Spinal cord (tissue), 9 donors: ENCODE measurements at regions not wholly inside any gene's neighbourhood (a gene's known extent, or its start where the extent isn't known, plus 50 kb on each side); places are given as distances from the start of the nearest gene placed in this dataset.
"Not testable (repeated sequence)": the region's sequence is repeated elsewhere in the genome, so short reads cannot be mapped to it uniquely, and the experiment has no call there.

Experiments
- DNase-seq, 6 donors: peaks; one replicate each; pipeline versions ENCODE4 v3.0.0 to v3.0.0-alpha.2; 2013 to 2015; ENCODE audit warnings: low spot score in 6 of 6, low read depth in 4 of 6
- H3K27ac ChIP-seq: one replicate; pipeline ENCODE4 v1.5.1; 2013; ENCODE audit warnings: low read depth, low read length, control low read depth
- H3K27me3 ChIP-seq: one replicate; pipeline ENCODE4 v1.6.1; 2013; ENCODE audit warnings: low read length; ENCODE audit not compliant: control insufficient read depth, insufficient read depth
- H3K36me3 ChIP-seq: one replicate; pipeline ENCODE4 v1.6.1; 2013; ENCODE audit warnings: low read length; ENCODE audit not compliant: control insufficient read depth, insufficient read depth
- H3K4me1 ChIP-seq: one replicate; pipeline ENCODE4 v1.6.1; 2013; ENCODE audit warnings: low read length; ENCODE audit not compliant: control insufficient read depth, insufficient read depth
- H3K4me3 ChIP-seq: one replicate; pipeline ENCODE4 v1.5.1; 2013; ENCODE audit warnings: low read depth, low read length, control low read depth
- H3K9me3 ChIP-seq: one replicate; pipeline ENCODE4 v1.6.1; 2013; ENCODE audit warnings: low read length; ENCODE audit not compliant: control insufficient read depth, insufficient read depth
- WGBS: methylation state at CpG from one replicate; pipeline ENCODE4 v1.1.5; 2013; ENCODE audit warnings: missing lambda C conversion rate; ENCODE audit not compliant: insufficient coverage; 5-methylcytosine and 5-hydroxymethylcytosine counted together
- donor health status: healthy.

DNA sequence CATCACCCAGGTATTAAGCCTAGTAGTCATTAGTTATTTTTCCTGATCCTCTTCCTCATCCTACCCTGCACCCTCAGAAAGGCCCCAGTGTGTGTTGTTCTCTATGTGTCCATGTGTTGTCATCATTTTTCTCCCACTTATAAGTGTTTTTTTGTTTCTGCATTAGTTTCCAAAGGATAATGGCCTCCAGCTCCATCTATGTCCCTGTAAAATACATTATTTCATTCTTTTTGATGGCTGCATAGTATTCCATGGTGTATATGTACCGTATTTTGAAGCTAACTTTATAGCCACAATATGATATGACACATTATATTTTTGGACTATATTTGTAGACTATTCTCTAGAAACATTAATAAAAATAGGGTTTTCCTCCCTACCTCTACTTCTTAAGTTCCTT is 324.4 kb upstream of the EDIL3 start:
- Histone ChIP-seq H3K36me3 (no peaks in the 10 kb centered on the region), H3K27me3 (no peaks in the 10 kb centered on the region), H3K9me3 (no peaks in the 10 kb centered on the region), H3K27ac (no peak overlapping the region), H3K4me3 (no peak overlapping the region), H3K4me1 (no peaks in the 10 kb centered on the region)
- no peak for DNase-seq
- WGBS: no CpG with 5 or more reads among the region's 1 CpG

DNA sequence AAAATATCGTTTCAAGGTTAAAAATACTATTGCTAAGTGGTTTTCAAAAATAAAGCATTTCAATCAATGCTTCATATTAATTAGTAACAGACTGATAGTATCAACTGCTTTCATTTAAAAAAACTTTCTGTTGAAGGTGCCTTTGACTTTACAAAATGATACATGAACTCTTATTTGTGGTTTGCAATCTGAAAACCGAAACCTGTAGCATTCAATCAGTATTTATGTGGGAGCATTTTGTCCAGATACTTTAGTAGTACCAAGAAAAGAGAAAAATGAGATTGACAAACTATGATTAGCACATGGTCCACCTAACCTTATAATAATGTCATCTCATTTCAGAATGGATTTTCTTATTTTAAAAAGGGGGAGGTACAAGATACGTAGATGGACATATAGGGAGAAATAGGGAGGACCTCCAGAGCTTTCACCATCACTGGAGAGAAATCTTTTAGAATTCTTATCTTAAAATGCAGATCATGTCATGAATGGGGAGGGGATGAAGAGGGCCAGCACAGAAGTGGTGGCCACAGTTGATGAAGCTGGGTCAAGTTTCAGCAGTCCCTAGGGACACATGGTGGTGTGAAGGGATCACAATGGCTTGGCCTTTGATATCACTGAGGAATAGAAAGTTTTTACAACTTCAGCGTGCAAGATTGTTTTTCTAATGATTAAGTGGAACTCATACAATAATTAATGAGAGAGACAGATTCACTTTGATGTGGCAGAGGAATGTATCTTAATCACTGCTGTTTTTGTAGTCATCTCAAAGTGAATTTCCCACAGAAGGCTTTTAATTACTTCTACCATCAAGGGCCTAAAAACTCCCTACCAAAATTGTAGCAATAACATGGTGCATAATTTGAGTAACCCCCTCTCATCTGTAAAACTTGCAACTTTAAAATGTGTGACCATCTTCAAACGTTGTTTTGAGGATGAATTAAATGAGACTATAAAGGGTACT is 322.3 kb upstream of the EDIL3 start:
- no peak for DNase-seq

DNA sequence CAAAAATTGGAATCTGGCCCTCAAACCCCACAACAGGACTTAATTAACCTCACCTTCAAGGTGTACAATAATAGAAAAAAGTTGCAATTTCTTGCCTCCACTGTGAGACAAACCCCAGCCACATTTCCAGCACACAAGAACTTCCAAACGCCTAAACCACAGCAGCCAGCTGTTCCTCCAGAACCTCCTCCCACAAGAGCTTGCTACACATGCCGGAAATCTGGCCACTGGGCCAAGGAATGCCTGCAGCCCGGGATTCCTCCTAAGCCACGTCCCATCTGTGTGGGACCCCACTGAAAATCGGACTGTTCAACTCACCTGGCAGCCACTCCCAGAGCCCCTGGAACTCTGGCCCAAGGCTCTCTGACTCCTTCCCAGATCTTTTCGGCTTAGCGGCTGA is 315.9 kb upstream of the EDIL3 start:
- WGBS: no CpG with 5 or more reads among the region's 7 CpGs
- H3K36me3 ChIP-seq, H3K9me3 ChIP-seq, H3K4me3 ChIP-seq, H3K27ac ChIP-seq, H3K4me1 ChIP-seq, H3K27me3 ChIP-seq, DNase-seq: not testable (repeated sequence)

More for the DNA sequence above, 322.3 kb upstream of the EDIL3 start:
- no peak overlapping the region for H3K4me3 ChIP-seq
- no peaks in the 10 kb centered on the region for H3K9me3 ChIP-seq
- H3K36me3 ChIP-seq: no peaks in the 10 kb centered on the region
- H3K4me1 ChIP-seq: no peaks in the 10 kb centered on the region
- H3K27ac ChIP-seq: no peak overlapping the region
- WGBS: no CpG with 5 or more reads among the region's 5 CpGs
- H3K27me3 ChIP-seq: no peaks in the 10 kb centered on the region

DNA sequence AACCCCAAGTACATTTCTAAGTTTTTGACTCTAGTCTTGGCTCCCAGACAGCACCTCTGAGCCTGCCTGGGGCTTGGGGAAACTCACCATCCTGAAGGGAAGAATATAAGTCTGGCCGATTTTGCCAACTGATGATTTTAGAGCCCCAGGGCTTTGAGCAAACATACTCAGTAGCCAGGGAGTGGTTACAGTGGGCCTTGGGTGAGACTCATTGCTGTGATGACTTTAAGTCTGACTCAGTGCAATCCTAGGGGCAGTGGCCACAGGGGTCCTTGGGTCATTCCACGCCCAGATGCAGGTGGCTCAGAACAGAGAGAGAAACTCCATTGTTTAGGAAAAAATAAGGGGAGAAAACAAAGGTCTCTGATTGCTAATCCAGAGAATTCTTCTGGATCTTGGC is 312.0 kb upstream of the EDIL3 start:
- no peaks in the 10 kb centered on the region for H3K36me3 ChIP-seq
- H3K27me3 ChIP-seq: no peaks in the 10 kb centered on the region
- 96% methylated on average over 2 of the region's 2 CpGs for WGBS
- no peak for DNase-seq
- H3K9me3 ChIP-seq: no peaks in the 10 kb centered on the region
- no peak overlapping the region for H3K4me3 ChIP-seq
- H3K27ac ChIP-seq: no peak overlapping the region
- no peaks in the 10 kb centered on the region for H3K4me1 ChIP-seq

DNA sequence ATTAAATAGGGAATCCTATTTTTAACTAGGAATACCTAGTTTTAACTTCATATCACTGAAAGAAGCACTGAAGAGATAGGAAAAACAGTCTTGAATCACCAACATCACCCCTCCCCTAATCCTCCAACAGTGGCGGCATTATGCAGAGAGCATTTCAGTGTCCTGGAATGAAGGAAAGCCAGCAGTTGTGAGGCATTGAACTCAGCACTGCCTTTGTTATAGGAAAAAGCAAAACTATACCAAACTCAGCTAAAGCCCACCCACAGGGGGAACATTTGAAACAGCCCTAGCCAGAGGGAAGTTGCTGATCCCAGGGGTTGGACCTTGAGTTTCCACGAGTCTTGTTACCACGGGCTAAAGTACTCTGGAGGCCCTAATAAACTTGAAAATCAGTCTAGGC is 310.6 kb upstream of the EDIL3 start:
- 85% methylated on average over 3 of the region's 3 CpGs for WGBS
- DNase-seq: no peak

DNA sequence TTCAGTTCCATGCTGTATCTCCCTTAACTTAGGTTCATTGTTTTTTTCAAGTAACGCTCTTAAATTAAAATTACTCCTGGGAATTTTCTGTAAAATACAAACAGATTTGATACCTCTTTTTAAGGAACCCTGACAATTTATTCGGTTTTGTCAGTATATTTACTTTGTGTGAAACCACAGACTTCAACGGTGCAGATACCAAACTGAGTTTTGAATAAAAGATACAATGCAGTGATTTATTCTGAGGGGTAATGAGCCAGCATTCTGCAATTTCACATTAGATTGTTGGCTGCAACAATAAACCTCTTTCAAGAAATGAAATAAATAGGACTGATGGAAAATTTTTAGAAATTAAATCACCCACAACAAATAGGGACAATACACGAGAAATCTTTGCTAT is 308.6 kb upstream of the EDIL3 start:
- Histone ChIP-seq H3K27me3 (no peaks in the 10 kb centered on the region), H3K9me3 (peaks cover 2% of the 10 kb centered on the region), H3K4me3 (no peak overlapping the region), H3K4me1 (no peaks in the 10 kb centered on the region), H3K36me3 (no peaks in the 10 kb centered on the region), H3K27ac (peak overlapping the region; percentile 29)
- peak in 1 of 6 donors; percentile 14 for DNase-seq
- no CpG with 5 or more reads among the region's 4 CpGs for WGBS

More for the DNA sequence above, 310.6 kb upstream of the EDIL3 start:
- H3K9me3 ChIP-seq: no peaks in the 10 kb centered on the region
- H3K4me1 ChIP-seq: no peaks in the 10 kb centered on the region
- H3K4me3 ChIP-seq: no peak overlapping the region
- H3K27ac ChIP-seq: no peak overlapping the region
- H3K36me3 ChIP-seq: no peaks in the 10 kb centered on the region
- H3K27me3 ChIP-seq: no peaks in the 10 kb centered on the region

DNA sequence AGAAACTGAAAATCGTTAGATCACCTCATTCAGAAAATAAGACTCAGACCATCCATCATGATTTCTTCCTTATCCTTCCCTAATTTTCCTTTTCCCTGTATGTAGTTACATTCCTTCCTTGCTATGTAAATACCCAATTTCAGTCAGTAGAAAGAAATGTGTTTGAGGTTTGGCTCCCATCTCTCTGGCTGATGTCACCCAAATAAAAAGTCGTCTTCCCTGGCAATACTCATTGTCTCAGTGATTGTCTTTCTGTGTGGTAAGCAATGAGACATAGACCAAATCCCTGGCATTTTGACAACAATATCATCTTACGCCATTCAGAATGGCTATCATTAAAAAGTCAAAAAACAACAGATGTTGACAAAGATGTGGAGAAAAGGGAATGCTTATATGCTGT is 303.9 kb upstream of the EDIL3 start:
- H3K4me3 ChIP-seq: no peak overlapping the region
- DNase-seq: peak in 1 of 6 donors; percentile 2
- H3K9me3 ChIP-seq: peaks cover 2% of the 10 kb centered on the region
- H3K36me3 ChIP-seq: no peaks in the 10 kb centered on the region
- H3K4me1 ChIP-seq: no peaks in the 10 kb centered on the region
- no peak overlapping the region for H3K27ac ChIP-seq
- H3K27me3 ChIP-seq: no peaks in the 10 kb centered on the region
- WGBS: no CpG with 5 or more reads among the region's 3 CpGs

DNA sequence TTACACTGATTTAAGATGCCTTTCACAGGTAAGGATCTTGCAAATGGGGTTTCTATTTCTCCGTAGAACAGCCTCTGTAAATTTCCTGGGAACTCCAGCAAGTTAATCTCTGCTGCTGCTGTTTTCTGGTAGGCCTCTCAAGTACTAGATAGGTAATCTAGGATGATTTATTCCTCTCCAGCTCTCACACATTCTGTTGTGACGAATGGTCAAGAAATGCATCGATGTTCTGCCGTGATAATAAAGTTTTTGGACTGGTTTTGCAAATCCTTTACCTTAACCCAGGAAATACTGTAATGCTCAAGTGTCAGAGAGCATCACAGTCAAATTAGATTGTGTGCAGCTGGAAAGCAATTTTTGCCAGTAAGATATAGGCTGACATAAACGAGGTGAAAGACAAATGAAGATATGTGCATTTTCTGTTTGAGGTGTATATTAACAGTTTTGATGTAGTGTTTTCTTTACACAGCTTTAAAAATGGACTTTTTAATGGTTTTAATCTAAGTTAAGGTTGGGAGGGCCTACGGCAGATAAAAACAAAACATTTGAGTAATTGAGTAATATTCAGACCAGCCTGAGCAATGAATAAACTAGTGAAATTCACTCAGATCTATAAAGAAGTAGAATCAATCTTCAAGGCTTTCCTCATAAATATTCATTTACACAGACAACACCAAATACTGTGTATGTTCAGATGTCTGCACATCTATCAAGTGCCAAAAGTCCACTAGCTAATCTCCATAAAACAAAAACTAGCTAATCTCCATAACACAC is 300.6 kb upstream of the EDIL3 start:
- 60% methylated on average over 1 of the region's 6 CpGs for WGBS

DNA sequence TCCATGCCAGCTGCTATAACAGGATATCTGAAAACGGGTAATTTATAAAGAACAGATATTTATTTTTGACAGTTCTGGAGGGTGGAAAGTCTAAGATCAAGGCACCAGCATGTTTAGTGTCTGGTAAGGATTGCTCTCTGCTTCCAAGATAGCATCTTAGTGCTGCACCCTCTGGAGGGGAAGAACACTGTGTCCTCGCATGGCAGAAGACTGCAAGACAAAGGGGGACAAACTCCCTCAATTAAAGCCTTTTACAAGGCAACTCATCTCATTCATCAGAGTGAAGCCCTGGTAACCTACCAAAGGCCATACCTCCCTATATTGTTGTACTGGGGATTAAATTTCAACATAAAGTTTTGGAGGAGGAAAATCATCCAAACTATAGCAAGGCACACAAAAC is 298.9 kb upstream of the EDIL3 start:
- no CpG with 5 or more reads among the region's 2 CpGs for WGBS
- H3K4me1 ChIP-seq: no peaks in the 10 kb centered on the region

More for the DNA sequence above, 300.6 kb upstream of the EDIL3 start:
- peak in 1 of 6 donors; percentile 55 for DNase-seq
- H3K9me3 ChIP-seq: peaks cover 2% of the 10 kb centered on the region
- H3K4me1 ChIP-seq: no peaks in the 10 kb centered on the region
- no peak overlapping the region for H3K4me3 ChIP-seq
- no peak overlapping the region for H3K27ac ChIP-seq
- H3K36me3 ChIP-seq: no peaks in the 10 kb centered on the region
- H3K27me3 ChIP-seq: no peaks in the 10 kb centered on the region

More for the DNA sequence above, 298.9 kb upstream of the EDIL3 start:
- DNase-seq: no peak
- no peak overlapping the region for H3K27ac ChIP-seq
- H3K36me3 ChIP-seq: no peaks in the 10 kb centered on the region
- no peaks in the 10 kb centered on the region for H3K27me3 ChIP-seq
- no peaks in the 10 kb centered on the region for H3K9me3 ChIP-seq
- no peak overlapping the region for H3K4me3 ChIP-seq
